ENCODE measurements at regions not wholly inside any gene's neighbourhood (a gene's known extent, or its start where the extent isn't known, plus 50 kb on each side); places are given as distances from the start of the nearest gene placed in this dataset.

DNA sequence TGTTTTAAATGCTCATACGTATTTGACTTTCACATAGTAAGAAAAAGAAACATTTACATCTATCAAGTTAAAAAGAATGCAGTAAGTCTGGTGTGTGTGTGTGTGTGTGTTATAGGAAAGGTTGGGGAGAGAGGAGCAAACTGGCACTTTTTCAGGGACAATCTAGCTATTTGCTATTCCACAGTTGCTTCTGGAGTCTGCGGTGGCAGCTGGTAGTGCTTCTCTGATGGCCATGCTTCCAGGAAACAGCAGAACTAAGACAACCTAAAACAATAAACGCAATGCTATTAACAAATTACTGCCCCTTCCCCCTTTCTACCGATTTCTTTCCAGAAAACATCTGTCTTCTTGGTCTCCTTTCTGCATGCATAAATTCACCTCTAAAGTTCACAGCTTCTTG is 70.0 kb upstream of the CDH10 start:
- intact Hi-C loops (cut with DNase I, micrococcal nuclease) = no loop called here
- DNase-seq (no peak), ATAC-seq (no peak)
- H3K9me3 ChIP-seq = peaks cover 17% of the 10 kb centered on the region
- no peaks in the 10 kb centered on the region for H3K4me1 ChIP-seq (ENCODE audit: low read depth)
- TF ChIP-seq, protein P1, sequence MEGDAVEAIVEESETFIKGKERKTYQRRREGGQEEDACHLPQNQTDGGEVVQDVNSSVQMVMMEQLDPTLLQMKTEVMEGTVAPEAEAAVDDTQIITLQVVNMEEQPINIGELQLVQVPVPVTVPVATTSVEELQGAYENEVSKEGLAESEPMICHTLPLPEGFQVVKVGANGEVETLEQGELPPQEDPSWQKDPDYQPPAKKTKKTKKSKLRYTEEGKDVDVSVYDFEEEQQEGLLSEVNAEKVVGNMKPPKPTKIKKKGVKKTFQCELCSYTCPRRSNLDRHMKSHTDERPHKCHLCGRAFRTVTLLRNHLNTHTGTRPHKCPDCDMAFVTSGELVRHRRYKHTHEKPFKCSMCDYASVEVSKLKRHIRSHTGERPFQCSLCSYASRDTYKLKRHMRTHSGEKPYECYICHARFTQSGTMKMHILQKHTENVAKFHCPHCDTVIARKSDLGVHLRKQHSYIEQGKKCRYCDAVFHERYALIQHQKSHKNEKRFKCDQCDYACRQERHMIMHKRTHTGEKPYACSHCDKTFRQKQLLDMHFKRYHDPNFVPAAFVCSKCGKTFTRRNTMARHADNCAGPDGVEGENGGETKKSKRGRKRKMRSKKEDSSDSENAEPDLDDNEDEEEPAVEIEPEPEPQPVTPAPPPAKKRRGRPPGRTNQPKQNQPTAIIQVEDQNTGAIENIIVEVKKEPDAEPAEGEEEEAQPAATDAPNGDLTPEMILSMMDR (IDR thresholded peaks at IDR 0.05) = no peak
- H3K4me3 ChIP-seq = no peak overlapping the region
- no peaks in the 10 kb centered on the region for H3K36me3 ChIP-seq (ENCODE audit: low read depth)

DNA sequence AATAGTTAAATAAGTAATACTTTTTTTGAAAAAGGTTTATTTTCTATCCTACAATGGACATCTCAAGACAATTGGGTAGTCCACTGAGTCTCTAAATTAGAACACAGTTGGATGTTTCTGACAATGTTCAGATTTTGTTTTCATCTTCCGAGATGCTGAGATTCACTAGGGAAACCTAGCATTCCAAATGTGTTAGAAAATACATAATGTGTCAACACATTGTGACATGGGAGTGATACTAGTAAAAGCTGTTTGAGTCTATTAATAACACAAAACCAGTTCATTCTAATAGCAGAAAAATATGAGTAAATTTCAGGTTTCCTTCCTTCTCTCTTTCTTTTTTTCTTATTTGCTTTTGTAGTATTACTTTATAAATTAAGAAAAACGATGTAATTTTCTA is 68.2 kb upstream of the CDH10 start:
- TF ChIP-seq, protein P1 (IDR thresholded peaks at IDR 0.05) = no peak
- H3K4me1 ChIP-seq (ENCODE audit: low read depth) = no peaks in the 10 kb centered on the region
- ATAC-seq (no peak), DNase-seq (no peak)
- intact Hi-C loops (cut with DNase I, micrococcal nuclease) = no loop called here
- no peaks in the 10 kb centered on the region for H3K36me3 ChIP-seq (ENCODE audit: low read depth)
- H3K4me3 ChIP-seq = no peak overlapping the region
- peaks cover 16% of the 10 kb centered on the region for H3K9me3 ChIP-seq

DNA sequence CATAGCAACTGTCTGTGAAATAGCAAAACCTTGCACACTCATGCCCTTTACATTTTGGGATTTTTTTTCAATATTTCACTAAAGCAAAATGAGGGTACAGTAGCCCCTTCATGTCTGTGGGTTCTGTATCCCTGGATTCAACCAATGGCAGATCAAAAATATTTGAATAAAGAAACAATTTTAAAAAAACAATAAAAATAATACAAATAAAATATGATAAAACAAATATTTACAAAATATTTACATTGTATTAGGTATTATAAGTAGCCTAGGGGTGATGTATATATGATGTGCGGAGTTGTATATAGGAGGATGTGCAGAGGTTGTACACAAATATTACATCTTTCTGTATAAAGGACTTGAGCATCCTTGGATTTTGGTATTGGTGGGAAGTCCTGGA is 67.3 kb upstream of the CDH10 start:
- Histone ChIP-seq H3K9me3 (peaks cover 16% of the 10 kb centered on the region), H3K36me3 (ENCODE audit: low read depth) (no peaks in the 10 kb centered on the region), H3K4me1 (ENCODE audit: low read depth) (no peaks in the 10 kb centered on the region), H3K4me3 (no peak overlapping the region)
- TF ChIP-seq, protein P1 (IDR thresholded peaks at IDR 0.05) = no peak
- ATAC-seq = no peak
- intact Hi-C loops (cut with DNase I, micrococcal nuclease) = no loop called here
- no peak for DNase-seq

DNA sequence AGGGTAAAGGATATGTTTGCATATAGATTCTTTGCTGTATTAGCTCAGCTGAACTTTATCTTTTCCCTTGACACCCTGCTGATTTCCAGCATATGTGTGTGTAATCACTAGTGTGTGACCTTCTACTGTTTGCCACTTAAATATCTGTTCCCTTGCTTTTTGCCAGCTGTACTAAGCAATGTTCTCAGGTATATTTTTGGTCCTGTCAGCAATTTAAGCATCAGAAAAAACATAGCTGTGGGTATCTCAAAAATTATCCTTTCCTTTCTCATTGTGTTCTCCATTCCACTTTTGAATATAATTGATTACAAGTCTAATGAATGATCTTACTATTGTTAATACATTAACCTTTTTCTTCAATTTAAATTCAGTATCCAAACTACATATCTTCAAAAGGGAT is 59.2 kb upstream of the CDH10 start:
- no peak for ATAC-seq

More for the DNA sequence above, 59.2 kb upstream of the CDH10 start:
- DNase-seq = no peak
- H3K9me3 ChIP-seq = peaks cover 19% of the 10 kb centered on the region
- no peaks in the 10 kb centered on the region for H3K36me3 ChIP-seq (ENCODE audit: low read depth)
- H3K4me1 ChIP-seq (ENCODE audit: low read depth) = no peaks in the 10 kb centered on the region
- no peak overlapping the region for H3K4me3 ChIP-seq
- TF ChIP-seq, protein P1 (IDR thresholded peaks at IDR 0.05) = no peak
- intact Hi-C loops (cut with DNase I, micrococcal nuclease) = no loop called here
